Erythroblast (primary cell): ENCODE measurements at regions not wholly inside any gene's neighbourhood (a gene's known extent, or its start where the extent isn't known, plus 50 kb on each side); places are given as distances from the start of the nearest gene placed in this dataset.

Source experiments
- GATA1 ChIP-seq: IDR thresholded peaks from 2 replicates; pipeline ENCODE4 v1.6.1; 2011; ENCODE audit warnings: low read depth, mild to moderate bottlenecking, control low read depth, low read length, moderate library complexity
- POLR2A ChIP-seq: IDR thresholded peaks from 2 replicates; pipeline ENCODE4 v1.6.1; 2011; ENCODE audit warnings: mild to moderate bottlenecking, low read length

DNA sequence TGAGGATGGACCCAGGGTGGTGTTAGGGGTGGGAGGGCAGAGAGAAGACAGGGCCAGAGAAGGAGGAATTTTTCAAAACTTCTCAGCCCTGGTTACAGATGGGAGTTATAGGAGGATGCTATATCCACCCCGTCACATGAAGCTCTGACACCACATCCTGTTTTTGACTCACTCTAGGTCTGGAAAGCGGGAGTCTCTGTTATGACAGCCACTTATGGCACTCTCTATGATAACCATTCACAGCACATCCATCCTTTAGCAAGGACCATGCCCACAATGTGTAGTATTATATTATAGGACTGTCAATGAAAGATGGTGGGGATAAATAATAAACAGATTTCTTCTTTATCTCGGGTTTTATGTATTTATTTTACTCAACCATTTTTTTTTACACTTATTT lies 461.2 kb downstream of the CDH2 start:
- no peak for TF ChIP-seq POLR2A
- TF ChIP-seq GATA1 = no peak
